Lower leg skin (tissue), 4 donors: ENCODE measurements at regions not wholly inside any gene's neighbourhood (a gene's known extent, or its start where the extent isn't known, plus 50 kb on each side); places are given as distances from the start of the nearest gene placed in this dataset.

Source experiments
- DNase-seq, 2 donors: peaks; one replicate each; pipeline ENCODE4 v3.0.0-alpha.2; 2019; ENCODE audit warnings: low spot score in 2 of 2
- H3K4me3 ChIP-seq: fragments of 200-600 bp; sonication (generic); 2 replicates; pipeline ENCODE4 v1.5.1; 2017; ENCODE audit warnings: mild to moderate bottlenecking, low read depth; ENCODE audit not compliant: poor library complexity, severe bottlenecking
- POLR2A ChIP-seq, 2 donors: fragments of 450-650 bp; IDR thresholded peaks; one replicate each; pipeline ENCODE4 v1.6.1; 2016 to 2017; ENCODE audit warnings: antibody characterized with exemption in 2 of 2, mild to moderate bottlenecking in 1 of 2, moderate library complexity in 1 of 2
- WGBS, 2 donors: methylation state at CpG; one replicate each; pipeline ENCODE4 v1.1.5; 2018; 5-methylcytosine and 5-hydroxymethylcytosine counted together
- intact Hi-C: fragments of 100-400 bp; cut with DNase I; formaldehyde crosslinking; loops from one replicate; pipeline ENCODE4 v1.15.0; 2023; ENCODE audit warnings: low total_unique reads
- TF ChIP-seq, protein P1 (sequence below), 3 donors: fragments of 450-650 bp; IDR thresholded peaks; one replicate each; pipeline ENCODE4 v1.5.1; 2016; ENCODE audit warnings: antibody characterized with exemption in 3 of 3, mild to moderate bottlenecking in 3 of 3, moderate library complexity in 2 of 3

DNA sequence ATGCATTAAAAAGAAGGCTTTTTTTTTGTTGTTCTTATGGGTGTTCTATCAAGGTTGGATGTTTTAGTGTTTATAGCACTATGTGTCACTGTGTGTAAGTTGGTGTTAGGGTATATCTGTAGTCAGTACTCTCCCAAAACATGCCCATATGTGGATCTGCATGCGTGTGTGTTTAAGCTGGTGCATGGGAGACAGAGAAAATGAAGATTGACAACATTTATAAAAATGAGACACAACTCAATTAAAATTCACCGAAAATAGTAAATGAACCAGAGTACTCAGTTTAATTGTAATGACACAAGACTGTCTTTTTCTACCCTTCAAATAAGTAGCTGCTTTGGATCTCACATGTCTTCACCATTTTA lies 323.4 kb downstream of the TMEM161B start:
- 88 to 92% methylated on average over 2 of the region's 2 CpGs for WGBS, 2 donors
- no peak overlapping the region for H3K4me3 ChIP-seq
- TF ChIP-seq POLR2A (IDR thresholded peaks at IDR 0.05): no peak
- TF ChIP-seq, protein P1, sequence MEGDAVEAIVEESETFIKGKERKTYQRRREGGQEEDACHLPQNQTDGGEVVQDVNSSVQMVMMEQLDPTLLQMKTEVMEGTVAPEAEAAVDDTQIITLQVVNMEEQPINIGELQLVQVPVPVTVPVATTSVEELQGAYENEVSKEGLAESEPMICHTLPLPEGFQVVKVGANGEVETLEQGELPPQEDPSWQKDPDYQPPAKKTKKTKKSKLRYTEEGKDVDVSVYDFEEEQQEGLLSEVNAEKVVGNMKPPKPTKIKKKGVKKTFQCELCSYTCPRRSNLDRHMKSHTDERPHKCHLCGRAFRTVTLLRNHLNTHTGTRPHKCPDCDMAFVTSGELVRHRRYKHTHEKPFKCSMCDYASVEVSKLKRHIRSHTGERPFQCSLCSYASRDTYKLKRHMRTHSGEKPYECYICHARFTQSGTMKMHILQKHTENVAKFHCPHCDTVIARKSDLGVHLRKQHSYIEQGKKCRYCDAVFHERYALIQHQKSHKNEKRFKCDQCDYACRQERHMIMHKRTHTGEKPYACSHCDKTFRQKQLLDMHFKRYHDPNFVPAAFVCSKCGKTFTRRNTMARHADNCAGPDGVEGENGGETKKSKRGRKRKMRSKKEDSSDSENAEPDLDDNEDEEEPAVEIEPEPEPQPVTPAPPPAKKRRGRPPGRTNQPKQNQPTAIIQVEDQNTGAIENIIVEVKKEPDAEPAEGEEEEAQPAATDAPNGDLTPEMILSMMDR (IDR thresholded peaks at IDR 0.05): no peak
- intact Hi-C loops: no loop called here
- DNase-seq: no peak

DNA sequence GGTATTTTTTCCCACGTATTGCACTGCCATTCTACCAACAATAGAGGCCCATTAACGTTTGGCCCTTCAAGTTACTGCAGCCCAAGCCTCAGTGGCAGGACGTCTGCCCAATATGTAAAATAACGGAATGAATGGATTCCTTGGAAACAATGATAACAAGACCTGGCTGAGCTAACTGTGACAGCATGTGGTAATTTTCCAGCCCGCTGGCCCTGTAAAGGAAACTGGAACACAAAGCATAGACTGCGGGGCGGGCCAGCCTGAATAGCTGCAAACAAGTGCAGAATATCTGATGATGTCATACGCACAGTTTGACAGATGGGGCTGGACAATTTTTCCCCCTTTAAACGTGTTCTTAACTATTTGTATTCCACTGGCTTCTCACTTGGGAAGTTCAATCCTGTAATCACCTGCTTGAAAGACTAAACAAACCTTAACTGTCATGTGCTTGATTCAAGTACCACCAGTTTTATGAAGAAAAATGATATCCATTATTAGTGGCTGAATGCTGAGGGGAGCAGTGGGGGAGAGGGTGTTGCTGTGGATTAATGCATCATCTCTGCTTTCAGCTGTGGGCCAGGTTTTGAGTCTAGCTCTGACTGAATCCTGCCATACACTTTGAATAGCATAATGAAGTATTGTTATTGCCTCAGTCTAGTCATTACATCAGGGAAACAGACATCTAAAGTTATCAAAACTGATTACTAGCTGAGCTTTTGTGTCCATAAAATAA lies 323.9 kb downstream of the TMEM161B start:
- no peak for TF ChIP-seq POLR2A (IDR thresholded peaks at IDR 0.05)
- TF ChIP-seq, protein P1 (IDR thresholded peaks at IDR 0.05): no peak
- WGBS, 2 donors: 34 to 44% methylated on average over 9 of the region's 9 CpGs
- DNase-seq: no peak

DNA sequence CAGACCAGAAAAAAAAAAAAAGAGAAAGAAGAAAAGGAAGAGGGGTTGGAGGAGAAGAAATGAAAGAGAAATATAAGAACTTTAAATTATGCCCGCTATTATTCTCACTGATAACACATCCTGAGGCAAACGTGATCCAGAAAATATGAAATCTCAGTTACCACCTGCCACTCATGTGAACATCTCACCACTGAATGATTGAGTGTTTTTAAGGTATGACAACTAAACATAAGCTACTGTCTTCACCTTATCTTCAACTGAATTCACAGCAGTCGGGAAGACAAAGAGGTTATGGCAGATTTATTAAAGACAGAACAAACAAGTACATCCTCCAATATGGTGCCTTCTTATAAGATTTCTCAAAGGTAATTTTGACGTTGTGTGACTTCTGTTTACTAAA lies 327.9 kb downstream of the TMEM161B start:
- WGBS, 2 donors: 49 to 59% methylated on average over 4 of the region's 4 CpGs
- H3K4me3 ChIP-seq: no peak overlapping the region
- intact Hi-C loops: no loop called here
- TF ChIP-seq POLR2A (IDR thresholded peaks at IDR 0.05): no peak
- TF ChIP-seq, protein P1 (IDR thresholded peaks at IDR 0.05): no peak
- DNase-seq: no peak

More for the DNA sequence above, 323.9 kb downstream of the TMEM161B start:
- H3K4me3 ChIP-seq: no peak overlapping the region
- intact Hi-C loops: no loop called here

DNA sequence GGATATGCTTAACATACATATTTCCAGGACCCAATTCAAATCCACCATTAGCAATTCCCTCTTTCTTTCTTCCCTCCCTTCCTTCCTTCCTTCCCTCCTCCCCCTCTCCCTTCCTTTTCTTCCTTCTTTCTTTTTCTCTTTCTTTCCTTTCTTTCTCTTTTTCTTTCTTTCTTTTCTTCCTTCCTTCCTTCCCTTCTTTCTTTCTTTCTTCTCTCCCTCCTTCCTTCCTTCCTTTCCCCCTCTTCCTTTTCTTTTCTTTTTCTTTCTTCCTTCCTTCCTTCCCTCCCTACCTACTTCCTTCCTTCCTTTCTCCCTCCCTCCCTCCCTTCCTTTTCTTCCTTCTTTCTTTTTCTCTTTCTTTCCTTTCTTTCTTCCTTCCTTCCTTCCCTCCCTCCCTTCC lies 332.0 kb downstream of the TMEM161B start:
- H3K4me3 ChIP-seq: no peak overlapping the region
- TF ChIP-seq, protein P1 (IDR thresholded peaks at IDR 0.05): no peak
- TF ChIP-seq POLR2A (IDR thresholded peaks at IDR 0.05): no peak
- no peak for DNase-seq
- intact Hi-C loops: no loop called here

DNA sequence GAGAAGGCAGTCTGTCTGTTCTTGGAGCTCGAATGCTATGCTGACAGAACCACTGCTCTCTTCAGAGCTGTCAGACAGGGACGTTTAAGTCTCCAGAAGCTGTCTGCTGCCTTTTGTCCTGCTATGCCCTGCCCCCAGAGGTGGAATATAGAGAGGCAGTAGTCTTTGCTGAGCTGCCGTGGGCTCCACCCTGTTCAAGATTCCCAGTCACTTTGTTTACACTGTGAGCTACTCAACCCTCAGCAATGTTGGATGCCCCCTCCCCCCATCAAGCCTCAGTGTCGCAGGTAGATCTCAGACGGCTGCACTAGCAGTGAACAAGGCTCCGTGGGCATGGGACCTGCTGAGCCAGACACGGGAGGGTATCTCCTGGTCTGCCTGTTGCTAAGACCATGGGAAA lies 344.2 kb downstream of the TMEM161B start:
- no peak overlapping the region for H3K4me3 ChIP-seq
- 50 to 58% methylated on average over 7 of the region's 7 CpGs for WGBS, 2 donors
- TF ChIP-seq POLR2A (IDR thresholded peaks at IDR 0.05): no peak
- TF ChIP-seq, protein P1 (IDR thresholded peaks at IDR 0.05): no peak
- DNase-seq: no peak
- intact Hi-C loops: no loop called here

DNA sequence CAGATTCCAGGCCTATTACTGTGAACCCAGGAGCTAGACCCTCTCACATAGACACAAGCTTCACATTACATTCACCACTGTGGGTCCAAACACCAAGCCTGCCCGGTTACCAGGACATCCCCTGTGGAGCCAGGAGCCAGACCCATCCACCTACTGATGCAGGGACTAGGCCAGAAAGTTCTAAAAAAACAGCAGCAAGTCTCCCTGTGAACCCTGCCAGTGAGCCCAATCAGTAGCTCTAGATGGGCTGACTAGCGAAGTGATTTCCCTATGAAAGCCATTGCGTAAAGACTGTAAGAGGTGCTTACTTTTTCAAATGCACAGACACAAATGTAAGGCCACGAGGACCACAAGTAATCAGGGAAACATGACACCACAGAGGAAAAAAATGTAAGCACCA lies 352.3 kb downstream of the TMEM161B start:
- no peak for DNase-seq
- no peak overlapping the region for H3K4me3 ChIP-seq
- intact Hi-C loops: no loop called here
- TF ChIP-seq, protein P1 (IDR thresholded peaks at IDR 0.05): no peak
- TF ChIP-seq POLR2A (IDR thresholded peaks at IDR 0.05): no peak
- 80 to 86% methylated on average over 4 of the region's 4 CpGs for whole genome bisulfite sequencing, 2 donors
